ENCODE measurements at regions not wholly inside any gene's neighbourhood (a gene's known extent, or its start where the extent isn't known, plus 50 kb on each side); places are given as distances from the start of the nearest gene placed in this dataset.

GRCh38 chr18:55866886-55867285 lies 278.9 kb upstream of the TCF4 start:
- DNase-seq (no peak), ATAC-seq (no peak)
- Mint-ChIP-seq H3K27ac (no peak overlapping the region), H3K36me3 (no peaks in the 10 kb centered on the region), H3K27me3 (no peaks in the 10 kb centered on the region), H3K9me3 (peaks cover 0 to 7% (median 0%) of the 10 kb centered on the region in 9 donors), H3K4me1 (no peaks in the 10 kb centered on the region), H3K4me3 (no peak overlapping the region)
- POLR2A ChIA-PET, result no interaction called here

DNA sequence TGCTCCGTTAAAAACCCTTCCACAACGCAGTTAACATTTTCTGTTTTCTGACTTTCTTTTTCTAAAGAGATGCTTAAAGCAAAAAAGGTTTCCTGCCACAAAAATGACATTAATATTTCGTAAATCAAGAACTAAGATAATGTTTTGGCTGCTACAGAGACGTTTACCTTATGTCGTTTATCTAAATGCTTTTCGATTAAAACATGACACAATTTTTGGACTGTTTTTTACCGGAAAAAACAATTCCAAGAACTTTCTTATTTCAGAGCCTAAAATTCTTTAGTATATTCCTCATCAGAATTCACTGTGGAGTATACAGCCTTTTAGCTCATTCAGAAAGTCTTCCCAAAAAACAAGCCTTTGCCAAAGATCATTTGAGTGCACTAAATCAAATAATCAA lies 278.0 kb upstream of the TCF4 start:
- DNase-seq (no peak), ATAC-seq (no peak)
- POLR2A ChIA-PET, result no interaction called here
- Mint-ChIP-seq H3K4me1 (no peaks in the 10 kb centered on the region), H3K27me3 (no peaks in the 10 kb centered on the region), H3K27ac (no peak overlapping the region), H3K4me3 (no peak overlapping the region), H3K9me3 (peaks cover 0 to 7% (median 0%) of the 10 kb centered on the region in 9 donors), H3K36me3 (no peaks in the 10 kb centered on the region)

GRCh38 chr18:55864281-55864680 lies 276.3 kb upstream of the TCF4 start:
- POLR2A ChIA-PET, result no interaction called here
- no peak for DNase-seq
- peaks cover 0 to 7% (median 0%) of the 10 kb centered on the region in 9 donors for H3K9me3 Mint-ChIP-seq
- no peak overlapping the region for H3K4me3 Mint-ChIP-seq
- no peak for ATAC-seq
- H3K36me3 Mint-ChIP-seq, result no peaks in the 10 kb centered on the region
- no peaks in the 10 kb centered on the region for H3K27me3 Mint-ChIP-seq
- H3K27ac Mint-ChIP-seq, result no peak overlapping the region
- no peaks in the 10 kb centered on the region for H3K4me1 Mint-ChIP-seq

DNA sequence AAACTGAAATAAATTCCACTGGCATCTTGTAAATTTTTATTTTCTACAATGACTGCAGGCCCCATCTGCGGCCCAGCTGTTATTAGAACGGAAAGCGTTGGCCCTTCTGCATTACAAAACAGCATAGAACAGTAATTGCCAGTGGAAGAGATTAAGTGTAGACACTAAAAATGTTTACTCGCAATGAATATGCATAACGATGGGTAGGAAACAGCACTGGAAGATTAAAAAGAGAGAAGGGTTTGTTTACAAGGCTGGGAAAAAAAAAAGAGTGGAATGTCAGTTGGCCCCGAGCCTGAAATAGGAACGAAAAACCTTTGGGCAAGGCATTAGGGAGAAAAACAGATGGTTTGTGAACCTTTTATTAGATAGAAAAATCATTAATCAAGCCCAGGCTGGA lies 275.9 kb upstream of the TCF4 start:
- Mint-ChIP-seq H3K9me3 (peaks cover 0 to 7% (median 0%) of the 10 kb centered on the region in 9 donors), H3K27ac (no peak overlapping the region), H3K27me3 (no peaks in the 10 kb centered on the region), H3K4me1 (no peaks in the 10 kb centered on the region), H3K36me3 (no peaks in the 10 kb centered on the region), H3K4me3 (no peak overlapping the region)
- ATAC-seq, result no peak
- POLR2A ChIA-PET, result no interaction called here
- no peak for DNase-seq

DNA sequence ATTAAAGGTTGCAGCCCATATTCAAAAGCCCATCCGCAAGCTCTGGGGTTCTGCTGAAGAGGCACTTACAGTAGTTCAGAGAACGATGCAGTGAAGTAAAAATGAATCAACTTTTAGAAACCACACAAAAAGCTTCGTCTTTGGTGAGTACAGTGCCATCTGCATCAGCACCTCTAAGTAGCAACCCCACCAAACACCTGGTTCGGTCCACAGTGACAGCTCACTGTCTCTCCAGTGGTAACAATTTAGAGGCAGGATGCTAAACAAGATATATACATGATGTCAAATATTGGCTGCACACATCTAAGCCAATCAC lies 275.4 kb upstream of the TCF4 start:
- no peaks in the 10 kb centered on the region for H3K36me3 Mint-ChIP-seq
- DNase-seq (no peak), ATAC-seq (no peak)
- no peaks in the 10 kb centered on the region for H3K27me3 Mint-ChIP-seq
- H3K4me3 Mint-ChIP-seq, result no peak overlapping the region
- H3K9me3 Mint-ChIP-seq, result peaks cover 0 to 7% (median 0%) of the 10 kb centered on the region in 9 donors
- no peaks in the 10 kb centered on the region for H3K4me1 Mint-ChIP-seq
- POLR2A ChIA-PET, result no interaction called here
- H3K27ac Mint-ChIP-seq, result no peak overlapping the region

DNA sequence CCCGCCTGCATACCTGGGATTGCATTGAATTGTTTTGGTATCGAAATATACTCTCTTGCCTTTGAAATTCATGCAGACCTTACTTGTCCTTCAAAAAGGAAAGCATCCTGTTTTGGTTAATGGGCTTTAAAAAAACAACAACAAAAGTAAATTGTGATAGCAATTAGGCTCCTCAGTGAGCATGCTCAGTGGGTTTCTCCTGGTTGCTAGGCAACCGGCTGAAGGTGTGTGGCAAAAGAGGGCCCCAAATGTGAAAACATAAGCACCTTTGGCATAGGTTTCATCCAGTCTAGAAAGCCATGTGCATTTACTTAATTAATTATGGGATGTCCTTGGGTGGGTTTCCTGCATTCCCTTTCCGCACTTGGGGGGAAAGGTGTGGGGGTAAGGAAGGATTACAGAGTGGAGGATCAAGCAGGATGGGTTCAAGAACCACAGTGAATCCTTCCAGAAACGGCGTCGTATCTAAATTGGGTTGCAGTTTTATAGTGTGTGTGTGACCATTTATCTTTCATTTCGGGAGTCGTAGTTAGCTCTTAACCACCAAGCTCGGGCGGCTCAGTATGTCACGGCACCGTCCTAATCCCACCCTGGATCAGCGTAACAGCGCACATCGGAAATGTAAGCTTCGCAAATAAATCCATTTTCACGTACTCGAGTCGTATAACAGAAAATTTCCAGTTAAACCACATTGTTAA lies 274.9 kb upstream of the TCF4 start:
- ATAC-seq (no peak), DNase-seq (no peak)
- no peaks in the 10 kb centered on the region for H3K36me3 Mint-ChIP-seq
- peaks cover 0 to 7% (median 0%) of the 10 kb centered on the region in 9 donors for H3K9me3 Mint-ChIP-seq
- H3K27me3 Mint-ChIP-seq, result no peaks in the 10 kb centered on the region
- no peak overlapping the region for H3K27ac Mint-ChIP-seq
- POLR2A ChIA-PET, result no interaction called here
- H3K4me1 Mint-ChIP-seq, result no peaks in the 10 kb centered on the region
- no peak overlapping the region for H3K4me3 Mint-ChIP-seq

DNA sequence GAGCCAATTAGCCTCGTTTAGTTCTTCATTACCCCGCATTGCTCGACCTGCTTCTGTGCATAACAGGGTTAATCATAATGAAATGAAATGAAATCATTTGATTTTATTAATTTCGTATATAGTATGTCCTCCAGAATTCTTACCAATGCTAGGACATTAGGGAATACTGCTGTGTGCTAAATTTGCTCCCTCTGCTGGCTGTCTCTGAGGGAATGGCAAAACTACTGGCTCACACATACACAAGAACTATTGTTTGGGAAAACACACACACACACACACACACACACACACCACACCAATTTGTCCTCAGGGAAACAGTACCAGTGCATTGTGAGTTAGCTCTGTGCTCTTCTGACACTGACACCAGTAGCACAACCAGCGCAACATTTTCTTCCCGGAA lies 273.3 kb upstream of the TCF4 start:
- no peaks in the 10 kb centered on the region for H3K4me1 Mint-ChIP-seq
- no peak overlapping the region for H3K27ac Mint-ChIP-seq
- peaks cover 0 to 7% (median 0%) of the 10 kb centered on the region in 9 donors for H3K9me3 Mint-ChIP-seq
- ATAC-seq (no peak), DNase-seq (no peak)
- no peaks in the 10 kb centered on the region for H3K27me3 Mint-ChIP-seq
- no peak overlapping the region for H3K4me3 Mint-ChIP-seq
- no peaks in the 10 kb centered on the region for H3K36me3 Mint-ChIP-seq
- POLR2A ChIA-PET, result no interaction called here

GRCh38 chr18:55858661-55859515 lies 270.9 kb upstream of the TCF4 start:
- H3K27ac Mint-ChIP-seq, result no peak overlapping the region
- no peak overlapping the region for H3K4me3 Mint-ChIP-seq
- H3K36me3 Mint-ChIP-seq, result no peaks in the 10 kb centered on the region
- POLR2A ChIA-PET, result no interaction called here
- peaks cover 0 to 11% (median 0%) of the 10 kb centered on the region in 9 donors for H3K9me3 Mint-ChIP-seq
- no peaks in the 10 kb centered on the region for H3K27me3 Mint-ChIP-seq
- DNase-seq (no peak), ATAC-seq (no peak)
- no peaks in the 10 kb centered on the region for H3K4me1 Mint-ChIP-seq

DNA sequence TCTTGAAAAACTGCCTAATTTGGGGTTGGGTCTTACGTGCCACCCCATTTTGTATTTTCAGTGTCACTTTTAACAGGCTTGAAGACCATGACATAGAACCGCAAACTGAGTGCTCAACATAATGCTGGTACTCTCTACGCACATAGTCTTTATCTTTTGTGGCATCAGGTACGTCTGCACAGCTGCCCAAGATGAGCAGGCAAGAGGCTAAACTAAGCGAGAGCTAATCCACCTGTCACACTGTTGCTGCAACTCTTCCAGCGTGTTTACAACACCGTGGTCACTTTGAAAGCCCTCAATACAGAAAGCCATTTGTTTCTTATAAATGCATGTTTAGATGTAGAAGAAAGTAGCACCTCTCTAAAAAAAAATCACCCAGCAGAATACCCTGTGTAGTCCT lies 270.0 kb upstream of the TCF4 start:
- H3K27me3 Mint-ChIP-seq, result no peaks in the 10 kb centered on the region
- no peak for DNase-seq
- POLR2A ChIA-PET, result no interaction called here
- H3K9me3 Mint-ChIP-seq, result peaks cover 0 to 7% (median 0%) of the 10 kb centered on the region in 9 donors
- H3K4me1 Mint-ChIP-seq, result no peaks in the 10 kb centered on the region
- H3K4me3 Mint-ChIP-seq, result no peak overlapping the region
- no peak for ATAC-seq
- no peak overlapping the region for H3K27ac Mint-ChIP-seq
- no peaks in the 10 kb centered on the region for H3K36me3 Mint-ChIP-seq

DNA sequence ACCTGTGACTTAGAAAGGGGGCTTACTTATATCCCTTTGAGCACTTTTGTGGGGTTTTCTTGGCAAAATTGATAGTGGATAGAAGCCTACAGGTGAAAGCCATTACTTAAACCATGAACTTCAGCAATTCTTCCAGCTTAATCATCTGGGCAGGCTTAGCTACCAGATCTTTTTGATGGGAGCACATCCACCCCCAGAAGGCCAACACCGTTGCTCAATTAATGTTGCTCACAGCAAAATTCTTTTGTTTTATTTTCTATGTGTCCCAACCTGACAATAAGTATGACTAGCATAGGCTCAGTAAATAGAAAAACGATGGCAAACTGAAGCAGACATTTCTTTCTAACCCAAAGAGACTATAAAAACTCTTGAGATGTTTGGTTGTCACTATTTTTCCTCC lies 269.4 kb upstream of the TCF4 start:
- POLR2A ChIA-PET, result no interaction called here
- ATAC-seq, result no peak
- Mint-ChIP-seq H3K4me3 (no peak overlapping the region), H3K4me1 (no peaks in the 10 kb centered on the region), H3K27me3 (no peaks in the 10 kb centered on the region), H3K9me3 (peaks cover 0 to 7% (median 0%) of the 10 kb centered on the region in 9 donors), H3K36me3 (no peaks in the 10 kb centered on the region), H3K27ac (no peak overlapping the region)
- no peak for DNase-seq

DNA sequence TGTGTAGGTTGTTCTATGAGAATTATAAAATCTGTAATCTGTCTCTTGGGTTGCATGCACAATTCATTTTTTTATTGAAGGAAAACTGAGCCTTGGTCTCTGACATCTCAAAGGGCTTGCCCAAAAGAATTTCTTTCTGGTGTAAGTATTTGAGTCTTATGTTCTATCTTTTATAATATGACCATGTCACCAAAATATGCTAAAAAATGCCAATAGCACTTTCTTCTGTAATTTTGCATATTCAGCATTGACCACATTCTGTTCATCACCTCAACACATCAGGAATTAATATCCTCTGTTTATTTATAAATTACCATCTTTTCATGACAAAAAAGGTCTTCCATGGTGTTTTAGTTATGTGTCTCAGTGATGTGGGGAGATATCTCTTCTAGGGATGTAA lies 268.7 kb upstream of the TCF4 start:
- DNase-seq, result no peak
- no peaks in the 10 kb centered on the region for H3K4me1 Mint-ChIP-seq
- H3K4me3 Mint-ChIP-seq, result no peak overlapping the region
- POLR2A ChIA-PET, result no interaction called here
- ATAC-seq, result no peak
- H3K36me3 Mint-ChIP-seq, result no peaks in the 10 kb centered on the region
- peaks cover 0 to 7% (median 0%) of the 10 kb centered on the region in 9 donors for H3K9me3 Mint-ChIP-seq
- H3K27ac Mint-ChIP-seq, result no peak overlapping the region
- no peaks in the 10 kb centered on the region for H3K27me3 Mint-ChIP-seq

DNA sequence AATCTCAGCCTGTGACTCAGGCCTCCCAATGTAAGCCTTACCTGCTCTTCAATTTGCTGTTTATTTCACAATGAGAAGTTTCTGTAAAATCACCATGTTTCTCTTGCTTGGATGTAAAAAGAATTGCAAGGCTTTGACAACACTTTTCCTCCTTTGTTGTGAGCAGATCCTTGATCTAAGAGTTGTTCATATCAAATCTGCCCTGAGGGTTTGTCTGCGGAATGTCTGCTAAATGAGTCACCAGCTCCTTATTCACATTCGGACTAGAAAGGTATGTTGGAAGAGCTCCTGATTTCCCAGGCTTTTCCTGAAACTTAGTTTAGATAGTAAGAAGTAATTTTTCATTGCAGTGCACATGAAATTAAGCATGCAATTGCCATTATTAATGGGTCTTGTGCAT lies 268.2 kb upstream of the TCF4 start:
- POLR2A ChIA-PET, result no interaction called here
- Mint-ChIP-seq H3K4me3 (no peak overlapping the region), H3K36me3 (no peaks in the 10 kb centered on the region), H3K4me1 (no peaks in the 10 kb centered on the region), H3K27me3 (no peaks in the 10 kb centered on the region), H3K9me3 (peaks cover 0 to 7% (median 0%) of the 10 kb centered on the region in 9 donors), H3K27ac (no peak overlapping the region)
- ATAC-seq (no peak), DNase-seq (no peak)

GRCh38 chr18:55853268-55853667 lies 265.3 kb upstream of the TCF4 start:
- Mint-ChIP-seq H3K4me1 (no peaks in the 10 kb centered on the region), H3K27ac (no peak overlapping the region), H3K36me3 (no peaks in the 10 kb centered on the region), H3K4me3 (no peak overlapping the region), H3K9me3 (peaks cover 0 to 7% (median 0%) of the 10 kb centered on the region in 9 donors), H3K27me3 (peaks cover 0 to 3% (median 0%) of the 10 kb centered on the region in 5 donors)
- POLR2A ChIA-PET, result no interaction called here
- DNase-seq, result no peak
- ATAC-seq, result no peak

DNA sequence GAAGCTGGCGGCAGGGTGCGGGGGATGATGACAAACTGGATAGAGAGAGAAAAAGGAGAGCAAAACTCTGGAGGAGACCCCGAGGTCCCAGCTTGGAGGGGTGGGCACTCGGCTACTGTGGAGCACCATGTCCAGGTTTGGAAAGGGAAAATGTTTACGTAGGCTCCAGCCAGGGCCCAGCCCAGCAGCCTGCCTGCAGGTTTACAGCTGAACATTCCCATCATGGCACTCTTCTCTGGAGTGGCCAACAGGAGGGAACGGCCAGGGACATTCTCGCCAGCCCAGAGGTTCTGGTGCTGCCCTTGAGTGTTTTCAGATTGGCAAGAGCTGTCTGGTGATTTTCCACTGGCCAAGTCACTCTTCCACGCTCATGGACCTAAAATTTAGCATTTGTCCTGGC lies 262.9 kb upstream of the TCF4 start:
- no peak overlapping the region for H3K27ac Mint-ChIP-seq
- ATAC-seq, result no peak
- POLR2A ChIA-PET, result no interaction called here

More for the DNA sequence above, 262.9 kb upstream of the TCF4 start:
- no peaks in the 10 kb centered on the region for H3K36me3 Mint-ChIP-seq
- DNase-seq, result no peak
- H3K4me1 Mint-ChIP-seq, result no peaks in the 10 kb centered on the region
- no peak overlapping the region for H3K4me3 Mint-ChIP-seq
- peaks cover 0 to 3% (median 0%) of the 10 kb centered on the region in 5 donors for H3K27me3 Mint-ChIP-seq
- peaks cover 0 to 7% (median 0%) of the 10 kb centered on the region in 9 donors for H3K9me3 Mint-ChIP-seq
